Activated T-cell treated with anti-CD3 and anti-CD28 coated beads, Interleukin-2, amount 50 U/mL, for 48 hours (primary cell): ENCODE measurements at regions not wholly inside any gene's neighbourhood (a gene's known extent, or its start where the extent isn't known, plus 50 kb on each side); places are given as distances from the start of the nearest gene placed in this dataset.

ENCODE experiments used
- DNase-seq, 2 experiments: peaks; one replicate each; pipeline ENCODE4 v3.0.0-alpha.2; 2020

GRCh38 chr18:67282796-67283195, 233.7 kb downstream of the DSEL start:
- no peak for DNase-seq

DNA sequence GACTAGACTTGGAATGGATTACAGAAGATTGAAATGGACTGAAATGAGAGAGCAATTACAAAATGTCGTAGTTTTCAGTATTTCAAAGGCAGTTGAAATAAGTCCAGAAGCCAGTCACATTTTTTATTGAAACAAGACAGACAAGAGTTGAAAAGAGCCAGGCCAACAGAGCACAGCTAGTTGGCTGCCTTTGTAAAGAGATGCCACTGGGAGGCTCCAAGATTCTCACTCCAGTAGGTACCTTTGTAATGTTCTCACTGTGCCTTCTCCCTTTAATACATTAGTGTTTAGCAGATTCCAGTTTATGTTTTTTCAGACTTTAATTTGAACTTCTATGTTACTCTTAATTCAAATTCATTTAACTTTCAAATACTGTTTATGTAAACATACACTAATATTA, 234.8 kb downstream of the DSEL start:
- DNase-seq, result no peak

DNA sequence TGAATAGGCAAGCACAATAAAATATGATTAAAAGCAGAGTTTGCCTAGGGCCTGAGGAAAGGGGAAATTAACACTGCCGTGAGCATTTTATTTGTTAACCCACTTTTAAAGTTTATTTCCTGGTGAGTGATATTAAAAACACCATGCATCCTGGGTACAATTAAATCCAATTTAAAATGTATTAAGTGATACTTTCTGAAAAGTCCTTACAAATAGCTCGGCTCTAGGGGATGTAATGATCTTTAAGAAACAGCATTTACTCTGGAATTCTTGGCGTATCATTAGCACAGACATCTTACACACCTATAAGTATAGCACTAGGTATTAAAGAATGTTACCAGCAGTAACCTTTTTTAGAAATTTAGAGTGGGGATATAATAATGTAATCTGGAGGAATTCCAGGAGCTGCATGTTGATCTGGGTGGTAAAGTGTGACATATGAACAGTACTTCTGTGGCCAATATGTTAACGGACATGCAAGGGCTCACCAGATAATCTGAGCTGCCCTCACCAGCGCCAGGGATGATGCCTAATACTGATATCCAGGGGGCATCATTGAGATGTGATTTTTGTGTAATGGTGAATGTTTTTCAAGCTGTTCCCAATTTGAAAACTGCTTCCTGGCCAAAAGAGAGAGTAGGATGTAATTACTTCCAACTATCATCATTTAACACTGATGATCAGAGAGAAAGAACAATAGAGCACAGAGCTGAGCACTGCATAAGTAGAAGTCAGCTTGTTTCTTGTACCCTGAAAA, 235.9 kb downstream of the DSEL start:
- DNase-seq, result no peak

DNA sequence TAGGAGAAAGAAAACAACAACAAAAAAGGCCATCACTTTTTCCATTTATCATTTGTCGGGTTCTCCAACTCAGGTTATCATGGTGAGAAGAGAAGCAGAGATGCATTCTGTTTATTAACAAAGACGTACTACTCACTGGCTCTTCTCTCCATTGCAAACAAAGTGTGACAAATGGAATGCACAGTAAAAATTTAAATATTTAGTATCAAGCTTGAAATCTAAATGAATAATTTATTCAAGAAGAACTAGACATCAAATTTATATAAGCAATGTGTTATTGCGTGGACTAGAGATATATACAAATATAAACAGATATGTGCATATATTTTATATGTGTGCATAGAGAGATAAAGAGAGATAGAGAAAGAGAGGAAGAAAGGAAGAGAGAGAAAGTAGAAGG, 236.5 kb downstream of the DSEL start:
- DNase-seq, result no peak

DNA sequence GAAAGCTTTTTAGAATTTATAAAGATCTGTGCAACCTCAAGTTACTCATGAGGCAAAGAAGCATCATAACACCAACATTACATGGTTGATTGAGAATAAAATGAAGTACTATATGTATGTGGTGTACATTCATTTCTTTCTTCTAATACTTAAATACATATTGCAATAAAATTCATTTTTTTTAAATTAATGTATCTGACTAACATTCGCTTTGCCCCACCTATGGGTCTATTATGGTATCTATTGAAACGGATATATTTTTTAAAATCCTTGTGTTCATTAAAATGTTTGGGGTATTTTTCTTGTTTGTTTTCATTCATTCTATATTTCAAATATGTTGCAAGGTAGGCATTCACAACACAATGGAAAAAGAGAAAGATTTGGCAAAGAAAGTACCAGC, 237.5 kb downstream of the DSEL start:
- no peak for DNase-seq

GRCh38 chr18:67276638-67277037, 239.9 kb downstream of the DSEL start:
- DNase-seq, result no peak

DNA sequence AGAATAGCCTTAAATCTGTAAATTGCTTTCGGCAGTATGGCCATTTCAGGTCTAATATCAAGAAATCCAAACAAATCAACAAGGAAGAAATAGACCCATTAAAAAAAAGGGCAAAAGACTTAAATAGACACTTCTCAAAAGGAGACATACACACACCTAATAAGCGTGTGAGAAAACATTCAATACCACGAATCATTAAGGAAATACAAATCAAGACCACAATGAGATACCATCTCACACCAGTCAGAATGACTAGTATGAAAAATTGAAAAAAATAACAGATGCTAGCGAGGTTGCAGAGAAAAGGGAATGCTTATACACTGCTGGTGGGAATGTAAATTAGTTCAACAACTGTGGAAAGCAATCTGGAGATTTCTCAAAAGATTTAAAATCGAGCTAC, 243.2 kb downstream of the DSEL start:
- DNase-seq, result no peak

DNA sequence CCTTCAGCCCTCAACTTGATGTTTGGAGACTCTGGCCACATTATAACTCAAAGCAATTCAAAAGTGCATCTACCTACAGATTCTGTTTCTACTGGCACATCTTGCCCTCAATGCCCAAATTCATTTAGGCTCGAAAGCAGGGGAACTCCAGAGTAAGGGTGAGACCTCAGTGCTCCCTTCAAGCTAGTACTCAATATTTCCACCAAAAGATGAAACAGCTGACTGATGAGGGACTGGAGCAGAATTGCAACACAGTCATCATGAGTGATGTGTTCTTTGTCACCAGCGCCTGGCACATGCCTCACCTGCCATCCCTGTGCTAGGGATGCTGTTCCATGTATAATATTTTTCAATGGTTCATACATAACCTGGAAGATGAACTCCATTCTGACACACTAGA, 247.3 kb downstream of the DSEL start:
- DNase-seq, result no peak

DNA sequence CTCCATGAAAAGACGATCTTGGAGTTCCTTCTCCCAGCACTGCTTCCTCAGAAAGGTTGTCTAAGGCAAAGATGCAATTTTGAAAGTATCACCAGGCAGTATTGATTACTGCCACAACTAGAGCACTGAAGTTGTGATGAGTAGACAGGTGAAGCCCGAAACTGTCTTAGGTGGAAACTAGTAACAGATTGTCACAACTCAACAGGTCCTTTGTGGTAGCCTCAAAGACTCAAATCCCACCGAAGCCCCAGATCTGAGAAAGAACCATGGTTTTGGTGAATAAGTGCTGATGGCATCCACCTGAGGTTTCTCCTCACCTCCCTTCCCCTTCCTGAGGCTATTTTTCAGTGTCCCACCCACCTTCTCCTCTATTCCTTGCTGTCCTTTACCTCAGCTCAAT, 248.0 kb downstream of the DSEL start:
- DNase-seq, result no peak

- no peak for DNase-seq
These were observed 250.0 kb downstream of the DSEL start for GRCh38 chr18:67266246-67267237.

DNA sequence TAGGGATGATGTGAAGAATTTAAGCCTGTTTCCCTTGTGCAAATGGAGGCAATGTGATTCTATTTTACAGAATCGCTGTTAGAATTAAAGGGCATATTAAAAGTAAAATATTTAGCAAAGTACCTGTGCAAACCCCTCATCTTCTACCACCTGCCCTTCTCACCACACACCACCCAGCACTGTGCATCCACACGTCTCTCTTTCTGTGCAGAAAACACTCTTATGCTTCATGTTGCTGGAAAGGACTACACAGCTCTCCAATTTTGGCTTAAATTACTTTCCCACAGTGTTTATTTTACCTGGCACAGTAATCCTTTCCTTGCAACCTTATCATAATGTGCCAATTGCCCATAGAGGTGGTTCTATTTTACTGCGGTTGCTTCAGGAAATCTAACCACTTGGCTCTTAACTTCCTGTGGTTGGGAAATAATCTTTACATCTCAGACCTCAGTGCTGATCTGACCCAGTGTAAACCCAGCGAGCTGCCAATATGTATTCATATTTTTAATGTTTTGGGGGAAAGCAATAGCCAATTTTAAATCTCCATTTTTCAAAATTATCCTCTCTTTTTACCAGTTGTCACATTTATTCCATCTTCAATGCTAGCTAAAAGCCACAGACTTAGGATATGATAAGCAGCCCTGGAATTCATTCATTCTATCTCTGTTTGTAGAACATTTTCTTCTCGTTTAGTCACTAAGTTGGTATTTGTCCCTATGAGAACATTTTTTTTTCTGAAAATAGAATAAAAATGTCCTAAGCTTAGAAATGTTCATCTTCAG, 250.9 kb downstream of the DSEL start:
- no peak for DNase-seq

- DNase-seq, result no peak
These were observed 254.5 kb downstream of the DSEL start for GRCh38 chr18:67261931-67262552.

DNA sequence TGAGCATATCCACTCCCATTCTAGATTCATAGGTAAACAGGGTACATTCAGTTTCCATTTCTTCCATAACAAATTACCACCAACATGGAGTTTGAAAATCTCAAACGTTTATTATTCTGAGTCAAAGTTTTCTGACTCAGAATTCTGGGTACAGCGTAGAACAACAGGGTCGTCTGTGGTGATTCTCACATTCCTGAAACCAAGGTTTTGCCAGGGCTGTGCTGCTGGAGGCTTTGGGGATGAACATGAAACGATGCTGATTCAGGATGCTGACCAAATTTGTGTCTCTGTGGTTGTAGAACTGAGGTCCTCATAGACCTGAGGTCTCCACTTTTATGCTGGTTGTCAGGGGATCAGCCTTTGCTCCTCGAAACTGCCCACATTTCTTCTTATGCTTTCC, 255.7 kb downstream of the DSEL start:
- DNase-seq, result no peak

GRCh38 chr18:67250776-67251424, 265.6 kb downstream of the DSEL start:
- no peak for DNase-seq

DNA sequence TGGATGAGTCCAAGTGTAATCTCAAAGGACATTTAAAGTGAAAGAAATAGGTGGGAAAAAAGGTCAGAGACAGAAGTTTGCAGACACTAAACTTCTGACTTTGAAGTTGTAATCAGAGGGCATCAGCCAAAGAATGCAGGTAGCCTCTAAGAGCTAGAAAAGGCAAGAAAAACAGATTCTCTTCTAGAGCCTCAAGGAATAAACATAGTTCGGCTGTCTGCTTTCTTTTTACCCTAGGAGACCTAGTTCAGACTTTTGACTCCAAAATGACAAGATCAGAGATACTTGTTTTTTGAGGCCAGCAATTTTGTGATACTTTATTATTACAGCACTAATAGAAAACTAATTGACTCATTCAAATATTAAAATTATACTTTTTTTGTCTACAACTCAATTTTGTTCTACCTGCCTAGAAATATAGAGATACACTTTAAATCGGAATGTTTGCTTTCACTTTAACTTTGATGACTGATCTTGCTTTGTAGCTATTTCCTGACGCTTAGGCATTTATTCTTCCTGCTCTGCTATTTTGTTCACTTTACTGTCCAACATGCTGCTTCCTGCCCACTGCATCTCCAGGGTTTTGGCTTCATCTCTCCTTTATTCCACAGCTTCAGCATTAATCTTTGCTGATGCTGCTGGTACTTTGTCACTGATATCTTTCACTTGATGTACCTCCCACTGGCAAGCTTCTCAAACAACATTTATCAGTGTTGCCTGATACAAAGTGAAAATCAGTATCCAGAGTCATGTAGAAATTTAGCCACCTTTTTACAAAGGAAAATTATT, 272.5 kb downstream of the DSEL start:
- no peak for DNase-seq

DNA sequence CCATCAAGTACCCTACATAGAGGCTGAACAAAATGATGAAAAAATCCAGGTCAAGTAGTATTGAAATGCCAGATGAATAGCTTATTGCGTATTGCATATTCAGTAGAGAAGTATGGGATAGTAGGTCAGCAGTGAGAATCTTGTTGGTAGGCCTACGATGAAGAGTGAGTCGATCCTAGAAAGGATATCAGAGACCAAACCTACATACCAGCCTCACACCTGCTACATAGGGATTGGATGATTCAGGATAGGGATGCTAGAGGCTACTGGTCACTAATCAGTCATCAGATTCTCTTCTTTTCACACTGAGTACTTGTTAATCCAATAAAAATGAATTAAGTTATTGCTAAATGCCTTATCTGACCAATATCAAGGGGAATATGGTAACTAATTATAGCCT, 274.5 kb downstream of the DSEL start:
- no peak for DNase-seq

DNA sequence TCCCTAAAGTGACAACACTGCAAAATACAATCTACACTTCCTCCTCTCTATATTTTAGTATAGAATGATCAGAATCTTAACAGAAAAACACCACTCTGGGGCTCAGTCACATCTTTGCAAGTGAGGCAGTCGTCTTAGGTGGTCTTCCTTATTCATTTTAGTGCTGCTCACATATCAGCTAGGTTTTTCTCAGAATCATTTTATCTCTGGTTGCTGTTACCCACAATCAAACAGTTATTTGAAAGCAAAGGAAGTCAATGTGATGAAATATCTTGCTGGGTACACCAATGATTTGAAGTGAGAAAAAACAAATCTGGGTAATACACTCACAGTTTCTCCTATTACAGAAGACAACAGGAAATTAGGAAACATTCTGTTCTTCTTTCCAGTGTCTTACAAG, 275.2 kb downstream of the DSEL start:
- DNase-seq, result no peak

GRCh38 chr18:67239826-67240225, 276.7 kb downstream of the DSEL start:
- DNase-seq, result peak; percentile 24 to 28

DNA sequence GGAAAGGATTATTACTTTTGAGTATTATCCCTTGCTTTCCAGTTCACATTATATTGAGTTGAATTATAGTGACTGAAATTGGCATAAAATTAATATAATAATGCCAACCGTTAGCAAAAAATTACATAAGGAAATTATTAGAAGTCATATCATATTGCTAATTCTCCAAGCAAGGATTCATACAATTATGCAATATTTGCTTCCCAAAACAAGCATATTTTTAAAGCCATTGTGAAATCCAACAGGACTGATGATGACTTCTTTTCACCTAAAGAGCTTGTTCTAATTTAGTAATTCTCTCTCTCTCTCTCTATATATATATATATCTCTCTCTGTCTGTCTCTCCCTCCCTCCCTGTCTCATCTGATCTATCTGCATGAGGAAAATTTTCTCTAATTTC, 283.5 kb downstream of the DSEL start:
- no peak for DNase-seq

DNA sequence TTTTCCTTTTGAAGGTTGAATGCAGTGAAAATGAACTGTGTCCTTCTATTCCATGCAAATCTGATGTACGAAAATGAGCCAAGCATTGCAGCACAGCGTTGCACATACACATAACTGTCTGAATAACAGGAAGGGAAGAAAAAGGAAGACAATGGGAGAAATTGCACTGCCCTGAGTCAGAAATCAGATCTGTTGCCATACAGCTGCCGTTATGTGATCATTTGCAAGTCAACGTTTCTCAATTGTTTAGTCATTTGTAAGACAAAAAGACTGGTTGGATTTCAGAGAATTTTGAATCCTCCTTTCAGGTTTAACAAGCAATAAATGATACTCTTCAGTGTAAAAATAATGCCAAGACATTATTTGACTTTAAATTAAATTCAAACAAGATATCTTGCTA, 284.1 kb downstream of the DSEL start:
- DNase-seq, result no peak

GRCh38 chr18:67222887-67223286, 293.6 kb downstream of the DSEL start:
- no peak for DNase-seq
